PC-9 (cell line): ENCODE measurements at regions not wholly inside any gene's neighbourhood (a gene's known extent, or its start where the extent isn't known, plus 50 kb on each side); places are given as distances from the start of the nearest gene placed in this dataset.

Experiments used
- BruUV-seq: library from RNA; stranded (reverse); fragments of 400-500 nt; replicated peaks from 2 replicates; lab custom pipeline; 2021; lab: Mats Ljungman, UMichigan
- CTCF ChIA-PET: fragments of 300-600 bp; sonication (Branson Sonifier 250); formaldehyde crosslinking; loops from one replicate; lab custom pipeline; 2022; ENCODE audit warnings: antibody characterized with exemption; lab: Charles Lee
- POLR2A ChIA-PET: fragments of 300-600 bp; sonication (Branson Sonifier 250); formaldehyde crosslinking; loops from one replicate; lab custom pipeline; 2022; ENCODE audit warnings: antibody characterized with exemption; ENCODE audit not compliant: unreplicated experiment; lab: Charles Lee
- DNase-seq, 2 experiments: peaks; one replicate each; pipeline versions ENCODE4 v3.0.0 to v3.0.0-alpha.2; 2015 to 2022; ENCODE audit warnings: mixed read lengths in 1 of 2
- H2AFZ ChIP-seq: fragments of 200-600 bp; sonication (generic); 2 replicates; pipeline ENCODE4 v1.8.1; 2017; ENCODE audit warnings: antibody characterized with exemption
- H3F3A ChIP-seq: fragments of 200-600 bp; sonication (generic); 2 replicates; pipeline ENCODE4 v1.8.1; 2017; ENCODE audit warnings: antibody characterized with exemption, mild to moderate bottlenecking, low read depth; ENCODE audit not compliant: insufficient read depth
- H3K27ac ChIP-seq: fragments of 200-600 bp; sonication (generic); 2 replicates; pipeline ENCODE4 v1.6.1; 2016; ENCODE audit warnings: mixed run types
- H3K27me3 ChIP-seq: fragments of 200-600 bp; sonication (generic); 2 replicates; pipeline ENCODE4 v1.6.1; 2016; ENCODE audit warnings: low read depth, mixed run types; ENCODE audit not compliant: insufficient read depth
- H3K36me3 ChIP-seq: fragments of 200-600 bp; sonication (generic); 2 replicates; pipeline ENCODE4 v1.6.1; 2016; ENCODE audit warnings: low read depth, mixed run types
- H3K4me1 ChIP-seq: fragments of 200-600 bp; sonication (generic); replicated peaks from 2 replicates; pipeline ENCODE4 v1.6.1; 2016; ENCODE audit warnings: mixed run types; ENCODE audit not compliant: insufficient read depth
- H3K4me2 ChIP-seq: fragments of 200-600 bp; sonication (generic); 2 replicates; pipeline ENCODE4 v1.6.1; 2017; ENCODE audit warnings: mixed run types
- H3K4me3 ChIP-seq: fragments of 200-600 bp; sonication (generic); 2 replicates; pipeline ENCODE4 v1.6.1; 2016; ENCODE audit warnings: mixed run types
- H3K79me2 ChIP-seq: fragments of 200-600 bp; sonication (generic); 2 replicates; pipeline ENCODE4 v1.6.1; 2017; ENCODE audit warnings: low read depth, mixed run types
- H3K9me2 ChIP-seq: fragments of 200-600 bp; sonication (generic); 2 replicates; pipeline ENCODE4 v1.8.1; 2017; ENCODE audit warnings: mild to moderate bottlenecking; ENCODE audit not compliant: insufficient read depth
- H3K9me3 ChIP-seq: fragments of 200-600 bp; sonication (generic); 2 replicates; pipeline ENCODE4 v1.8.1; 2016; ENCODE audit warnings: low read depth; ENCODE audit not compliant: insufficient read depth
- H4K20me1 ChIP-seq: fragments of 200-600 bp; sonication (generic); 2 replicates; pipeline ENCODE4 v1.8.1; 2017; ENCODE audit not compliant: insufficient read depth
- EZH2 ChIP-seq: fragments of 200-600 bp; sonication (generic); IDR thresholded peaks from 2 replicates; pipeline ENCODE4 v1.8.0; 2017; ENCODE audit warnings: antibody characterized with exemption, low read depth
- intact Hi-C: fragments of 100-400 bp; cut with micrococcal nuclease; formaldehyde crosslinking; loops from one replicate; pipeline ENCODE4 v1.10.0; 2022; ENCODE audit not compliant: unreplicated experiment
- TF ChIP-seq, protein P1 (sequence below): fragments of 200-600 bp; sonication (generic); conservative IDR thresholded peaks from 2 replicates; pipeline ENCODE4 v1.6.1; 2017; ENCODE audit warnings: mixed run types, antibody characterized with exemption, mild to moderate bottlenecking, moderate library complexity

DNA sequence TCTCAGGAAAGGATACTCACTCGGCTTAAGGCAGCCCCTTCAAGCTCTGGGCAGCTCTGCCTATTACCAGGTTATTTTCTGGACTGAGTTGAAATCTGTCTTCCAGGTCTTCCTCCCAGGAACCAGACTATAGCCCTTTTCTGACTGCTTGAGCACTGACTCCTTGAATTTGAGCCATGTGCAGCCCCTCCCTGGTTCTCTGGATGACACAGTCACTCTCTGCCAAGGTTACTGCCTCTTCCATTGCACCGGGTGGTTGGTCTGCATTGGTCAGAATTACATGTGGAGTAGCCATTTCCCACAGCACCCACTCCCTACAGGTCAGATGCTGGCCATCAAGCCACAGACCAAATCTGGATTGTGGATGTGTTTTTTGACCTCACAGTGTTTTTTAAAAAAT, 81.9 kb downstream of the KLF4 start:
- Histone ChIP-seq H3F3A (no peaks in the 10 kb centered on the region), H4K20me1 (no peaks in the 10 kb centered on the region), H3K4me2 (no peak overlapping the region), H3K4me3 (no peak overlapping the region), H3K79me2 (no peaks in the 10 kb centered on the region), H3K27me3 (no peaks in the 10 kb centered on the region), H2AFZ (no peak overlapping the region), H3K36me3 (no peaks in the 10 kb centered on the region), H3K9me2 (no peaks in the 10 kb centered on the region), H3K27ac (no peak overlapping the region), H3K4me1 (no peaks in the 10 kb centered on the region), H3K9me3 (no peaks in the 10 kb centered on the region)
- DNase-seq = no peak
- ChIA-PET POLR2A (no interaction called here), CTCF (no interaction called here)
- BruUV-seq = no TSS peak
- intact Hi-C loops = no loop called here
- TF ChIP-seq, protein P1, sequence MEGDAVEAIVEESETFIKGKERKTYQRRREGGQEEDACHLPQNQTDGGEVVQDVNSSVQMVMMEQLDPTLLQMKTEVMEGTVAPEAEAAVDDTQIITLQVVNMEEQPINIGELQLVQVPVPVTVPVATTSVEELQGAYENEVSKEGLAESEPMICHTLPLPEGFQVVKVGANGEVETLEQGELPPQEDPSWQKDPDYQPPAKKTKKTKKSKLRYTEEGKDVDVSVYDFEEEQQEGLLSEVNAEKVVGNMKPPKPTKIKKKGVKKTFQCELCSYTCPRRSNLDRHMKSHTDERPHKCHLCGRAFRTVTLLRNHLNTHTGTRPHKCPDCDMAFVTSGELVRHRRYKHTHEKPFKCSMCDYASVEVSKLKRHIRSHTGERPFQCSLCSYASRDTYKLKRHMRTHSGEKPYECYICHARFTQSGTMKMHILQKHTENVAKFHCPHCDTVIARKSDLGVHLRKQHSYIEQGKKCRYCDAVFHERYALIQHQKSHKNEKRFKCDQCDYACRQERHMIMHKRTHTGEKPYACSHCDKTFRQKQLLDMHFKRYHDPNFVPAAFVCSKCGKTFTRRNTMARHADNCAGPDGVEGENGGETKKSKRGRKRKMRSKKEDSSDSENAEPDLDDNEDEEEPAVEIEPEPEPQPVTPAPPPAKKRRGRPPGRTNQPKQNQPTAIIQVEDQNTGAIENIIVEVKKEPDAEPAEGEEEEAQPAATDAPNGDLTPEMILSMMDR = no peak
- no peak for TF ChIP-seq EZH2

- Histone ChIP-seq H3K9me2 (no peaks in the 10 kb centered on the region), H4K20me1 (no peaks in the 10 kb centered on the region), H3K79me2 (no peaks in the 10 kb centered on the region), H3K36me3 (no peaks in the 10 kb centered on the region), H3K4me1 (no peaks in the 10 kb centered on the region), H3K27ac (no peak overlapping the region), H3K4me3 (no peak overlapping the region), H3K9me3 (no peaks in the 10 kb centered on the region), H3F3A (no peaks in the 10 kb centered on the region), H3K27me3 (no peaks in the 10 kb centered on the region), H2AFZ (no peak overlapping the region), H3K4me2 (no peak overlapping the region)
- CTCF ChIA-PET = no interaction called here
- POLR2A ChIA-PET = no interaction called here
- DNase-seq = no peak
- no TSS peak for BruUV-seq
- intact Hi-C loops = no loop called here
- TF ChIP-seq, protein P1 = no peak
- no peak for TF ChIP-seq EZH2
Measured at GRCh38 chr9:107405511-107405910, 84.1 kb downstream of the KLF4 start.

DNA sequence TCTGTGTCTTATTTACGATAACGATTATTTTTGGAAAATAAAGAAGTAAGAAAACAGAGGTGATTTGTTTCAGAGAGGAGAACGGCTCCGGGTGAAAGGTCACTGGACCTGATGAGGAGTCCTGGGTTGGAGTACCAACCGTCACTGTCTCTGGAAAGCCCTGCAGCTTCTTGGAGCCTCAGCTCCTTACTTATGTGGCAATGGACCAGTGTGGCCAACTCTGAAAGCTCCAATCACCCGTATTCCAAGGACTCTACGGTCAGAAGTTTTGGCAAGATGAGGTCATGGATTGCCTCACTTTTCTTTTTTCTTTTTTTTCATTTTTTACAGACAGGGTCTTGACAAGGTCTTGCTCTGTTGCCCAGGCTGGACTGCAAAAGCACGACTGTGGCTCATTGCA, 84.8 kb downstream of the KLF4 start:
- TF ChIP-seq, protein P1 = no peak
- TF ChIP-seq EZH2 = no peak
- intact Hi-C loops = no loop called here
- no TSS peak for BruUV-seq
- Histone ChIP-seq H3K27ac (no peak overlapping the region), H4K20me1 (no peaks in the 10 kb centered on the region), H3K79me2 (no peaks in the 10 kb centered on the region), H3K36me3 (no peaks in the 10 kb centered on the region), H3K4me1 (no peaks in the 10 kb centered on the region), H3K9me3 (no peaks in the 10 kb centered on the region), H3K4me3 (no peak overlapping the region), H3K27me3 (no peaks in the 10 kb centered on the region), H3F3A (no peaks in the 10 kb centered on the region), H2AFZ (no peak overlapping the region), H3K9me2 (no peaks in the 10 kb centered on the region), H3K4me2 (no peak overlapping the region)
- ChIA-PET POLR2A (no interaction called here), CTCF (no interaction called here)
- DNase-seq = no peak
